Testis (tissue), 2 donors: ENCODE measurements at regions not wholly inside any gene's neighbourhood (a gene's known extent, or its start where the extent isn't known, plus 50 kb on each side); places are given as distances from the start of the nearest gene placed in this dataset.
"Not testable (repeated sequence)": the region's sequence is repeated elsewhere in the genome, so short reads cannot be mapped to it uniquely, and the experiment has no call there.

ENCODE experiments used
- DNase-seq: peaks from one replicate; pipeline ENCODE4 v3.0.0-alpha.2; 2019
- H3K27ac ChIP-seq, 2 donors: fragments of 200-600 bp; sonication (generic); one replicate each; pipeline ENCODE4 v1.5.1; 2019
- H3K27me3 ChIP-seq: fragments of 200-600 bp; sonication (generic); one replicate; pipeline ENCODE4 v1.5.1; 2019
- H3K36me3 ChIP-seq: fragments of 200-600 bp; sonication (generic); one replicate; pipeline ENCODE4 v1.5.1; 2017; ENCODE audit warnings: low read depth; ENCODE audit errors: missing control alignments
- H3K4me1 ChIP-seq: fragments of 200-600 bp; sonication (generic); one replicate; pipeline ENCODE4 v1.5.1; 2019
- H3K4me3 ChIP-seq, 2 donors: fragments of 200-600 bp; sonication (generic); one replicate each; pipeline ENCODE4 v1.5.1; 2017 to 2019
- H3K9me3 ChIP-seq: fragments of 200-600 bp; sonication (generic); one replicate; pipeline ENCODE4 v1.5.1; 2017
- CTCF ChIP-seq, 3 experiments: fragments of 450-650 bp in 2 of 3; fragments of 200-600 bp in 1 of 3; sonication (generic) in 1 of 3; IDR thresholded peaks; one replicate each; pipeline ENCODE4 v1.5.1; 2016 to 2019; ENCODE audit warnings: antibody characterized with exemption in 3 of 3, mild to moderate bottlenecking in 2 of 3, moderate library complexity in 1 of 3
- POLR2A ChIP-seq: fragments of 450-650 bp; IDR thresholded peaks from one replicate; pipeline ENCODE4 v1.6.1; 2017; ENCODE audit warnings: antibody characterized with exemption, mild to moderate bottlenecking, moderate library complexity
- WGBS, 2 donors: methylation state at CpG; one replicate each; pipeline ENCODE4 v1.1.5; 2018; 5-methylcytosine and 5-hydroxymethylcytosine counted together
- intact Hi-C: fragments of 100-400 bp; cut with DNase I; formaldehyde crosslinking; loops from one replicate; pipeline ENCODE4 v1.15.1; 2023; ENCODE audit warnings: low total_unique reads

GRCh38 chr12:131428091-131428685, 282.7 kb upstream of the SFSWAP start:
- TF ChIP-seq POLR2A (no peak), CTCF (IDR thresholded peaks at IDR 0.05) (no peak)
- intact Hi-C loops: no loop called here
- no peaks in the 10 kb centered on the region for H3K27me3 ChIP-seq
- H3K4me1 ChIP-seq: no peaks in the 10 kb centered on the region
- H3K9me3 ChIP-seq: no peaks in the 10 kb centered on the region
- H3K4me3 ChIP-seq: no peak overlapping the region
- no peaks in the 10 kb centered on the region for H3K36me3 ChIP-seq
- WGBS, 2 donors: 89 to 91% methylated on average over 10 to 14 of the region's 14 CpGs
- H3K27ac ChIP-seq: no peak overlapping the region
- no peak for DNase-seq

GRCh38 chr12:131429221-131429620, 281.7 kb upstream of the SFSWAP start:
- intact Hi-C loops: not testable (repeated sequence)

GRCh38 chr12:131429697-131430096, 281.2 kb upstream of the SFSWAP start:
- H3K27me3 ChIP-seq, DNase-seq, H3K4me3 ChIP-seq, H3K9me3 ChIP-seq, intact Hi-C loops, H3K27ac ChIP-seq, H3K4me1 ChIP-seq, H3K36me3 ChIP-seq: not testable (repeated sequence)
- 67 to 82% methylated on average over 7 of the region's 8 CpGs for WGBS, 2 donors

More at GRCh38 chr12:131429221-131429620, 281.7 kb upstream of the SFSWAP start:
- WGBS, 2 donors: 53 to 66% methylated on average over 4 to 5 of the region's 8 CpGs
- H3K4me3 ChIP-seq, H3K36me3 ChIP-seq, H3K27me3 ChIP-seq, DNase-seq, H3K9me3 ChIP-seq, H3K27ac ChIP-seq, H3K4me1 ChIP-seq: not testable (repeated sequence)

- Histone ChIP-seq H3K4me3 (no peak overlapping the region), H3K4me1 (no peaks in the 10 kb centered on the region), H3K27me3 (no peaks in the 10 kb centered on the region), H3K9me3 (no peaks in the 10 kb centered on the region), H3K27ac (no peak overlapping the region), H3K36me3 (no peaks in the 10 kb centered on the region)
- WGBS, 2 donors: 77 to 83% methylated on average over 8 of the region's 8 CpGs
- peak; percentile 4 for DNase-seq
- intact Hi-C loops: no loop called here
- TF ChIP-seq CTCF (IDR thresholded peaks at IDR 0.05) (no peak), POLR2A (no peak)
Observed at GRCh38 chr12:131430158-131430742, 280.6 kb upstream of the SFSWAP start.

- WGBS, 2 donors: 91 to 92% methylated on average over 14 to 15 of the region's 17 CpGs
Observed at GRCh38 chr12:131431126-131431655, 279.7 kb upstream of the SFSWAP start.

GRCh38 chr12:131432532-131433260, 278.2 kb upstream of the SFSWAP start:
- Histone ChIP-seq H3K9me3 (no peaks in the 10 kb centered on the region), H3K27ac (no peak overlapping the region), H3K27me3 (no peaks in the 10 kb centered on the region), H3K4me3 (peak overlapping the region in 1 of 2 donors; percentile 53), H3K4me1 (no peaks in the 10 kb centered on the region), H3K36me3 (no peaks in the 10 kb centered on the region)
- 23 to 32% methylated on average over 8 to 15 of the region's 29 CpGs for WGBS, 2 donors
- no peak for TF ChIP-seq CTCF (IDR thresholded peaks at IDR 0.05)
- TF ChIP-seq POLR2A: no peak
- intact Hi-C loops: no loop called here
- DNase-seq: peak; percentile 55

More at GRCh38 chr12:131431126-131431655, 279.7 kb upstream of the SFSWAP start:
- H3K27ac ChIP-seq, intact Hi-C loops, H3K9me3 ChIP-seq, H3K4me3 ChIP-seq, H3K4me1 ChIP-seq, H3K36me3 ChIP-seq, H3K27me3 ChIP-seq: not testable (repeated sequence)
- DNase-seq: peak; percentile 1
